OCI-LY1 (cell line): ENCODE measurements at regions not wholly inside any gene's neighbourhood (a gene's known extent, or its start where the extent isn't known, plus 50 kb on each side); places are given as distances from the start of the nearest gene placed in this dataset.

Experiments used
- H2AFZ ChIP-seq: fragments of 200-600 bp; sonication (generic), shearing (Covaris generic); 2 replicates; pipeline ENCODE4 v1.6.0; 2014; ENCODE audit warnings: antibody characterized with exemption, mild to moderate bottlenecking, low read length
- H3F3A ChIP-seq: fragments of 200-600 bp; sonication (generic), shearing (Covaris generic); 2 replicates; pipeline ENCODE4 v1.6.0; 2014; ENCODE audit warnings: mild to moderate bottlenecking, antibody characterized with exemption, low read length, moderate library complexity; ENCODE audit not compliant: insufficient read depth
- H3K27ac ChIP-seq: fragments of 200-600 bp; sonication (generic); 2 replicates; pipeline ENCODE4 v1.5.1; 2014; ENCODE audit warnings: low read length, mixed run types, mild to moderate bottlenecking, low read depth; ENCODE audit not compliant: poor library complexity, severe bottlenecking
- H3K27me3 ChIP-seq: fragments of 200-600 bp; sonication (generic); 2 replicates; pipeline ENCODE4 v1.6.0; 2014; ENCODE audit warnings: antibody characterized with exemption, mild to moderate bottlenecking, low read length, moderate library complexity; ENCODE audit not compliant: insufficient read depth
- H3K36me3 ChIP-seq: fragments of 200-600 bp; sonication (generic); 2 replicates; pipeline ENCODE4 v1.6.1; 2014; ENCODE audit warnings: mild to moderate bottlenecking, antibody characterized with exemption, low read length, moderate library complexity, mixed read lengths; ENCODE audit not compliant: insufficient read depth
- H3K4me1 ChIP-seq: fragments of 200-600 bp; sonication (generic); 2 replicates; pipeline ENCODE4 v1.5.1; 2014; ENCODE audit warnings: mild to moderate bottlenecking, low read length, moderate library complexity; ENCODE audit not compliant: insufficient read depth, severe bottlenecking
- H3K4me2 ChIP-seq: fragments of 200-600 bp; sonication (generic), shearing (Covaris generic); 2 replicates; pipeline ENCODE4 v1.6.1; 2014; ENCODE audit warnings: low read length
- H3K4me3 ChIP-seq: fragments of 200-600 bp; sonication (generic); 2 replicates; pipeline ENCODE4 v1.5.1; 2014; ENCODE audit warnings: low read length, low read depth, mild to moderate bottlenecking, mixed read lengths; ENCODE audit not compliant: poor library complexity, severe bottlenecking
- H3K79me2 ChIP-seq: fragments of 200-600 bp; shearing (Covaris generic); 2 replicates; pipeline ENCODE4 v1.6.1; 2016; ENCODE audit warnings: mixed run types, low read length, mixed read lengths; ENCODE audit not compliant: insufficient read depth
- H3K9ac ChIP-seq: fragments of 200-600 bp; sonication (generic), shearing (Covaris generic); 2 replicates; pipeline ENCODE4 v1.6.1; 2014; ENCODE audit warnings: mild to moderate bottlenecking, low read length, mixed read lengths
- H3K9me2 ChIP-seq: fragments of 200-600 bp; sonication (generic), shearing (Covaris generic); 2 replicates; pipeline ENCODE4 v1.6.1; 2014; ENCODE audit warnings: low read depth, mild to moderate bottlenecking, low read length, mixed read lengths
- H3K9me3 ChIP-seq: fragments of 200-600 bp; shearing (Covaris generic); 2 replicates; pipeline ENCODE4 v1.6.1; 2014; ENCODE audit warnings: low read length, mixed read lengths
- H4K20me1 ChIP-seq: fragments of 200-600 bp; sonication (generic), shearing (Covaris generic); 2 replicates; pipeline ENCODE4 v1.6.0; 2016; ENCODE audit warnings: mild to moderate bottlenecking, low read length; ENCODE audit not compliant: insufficient read depth
- CTCF ChIP-seq: fragments of 200-600 bp; sonication (generic), shearing (Covaris generic); IDR thresholded peaks from 2 replicates; pipeline ENCODE4 v1.5.1; 2017; ENCODE audit warnings: mild to moderate bottlenecking, antibody characterized with exemption, low read length, moderate library complexity, mixed read lengths
- EZH2 ChIP-seq: fragments of 200-600 bp; sonication (generic), shearing (Covaris generic); IDR thresholded peaks from 2 replicates; pipeline ENCODE4 v1.8.0; 2017; ENCODE audit warnings: borderline replicate concordance, mixed run types, mild to moderate bottlenecking, antibody characterized with exemption, low read length, moderate library complexity, mixed read lengths

DNA sequence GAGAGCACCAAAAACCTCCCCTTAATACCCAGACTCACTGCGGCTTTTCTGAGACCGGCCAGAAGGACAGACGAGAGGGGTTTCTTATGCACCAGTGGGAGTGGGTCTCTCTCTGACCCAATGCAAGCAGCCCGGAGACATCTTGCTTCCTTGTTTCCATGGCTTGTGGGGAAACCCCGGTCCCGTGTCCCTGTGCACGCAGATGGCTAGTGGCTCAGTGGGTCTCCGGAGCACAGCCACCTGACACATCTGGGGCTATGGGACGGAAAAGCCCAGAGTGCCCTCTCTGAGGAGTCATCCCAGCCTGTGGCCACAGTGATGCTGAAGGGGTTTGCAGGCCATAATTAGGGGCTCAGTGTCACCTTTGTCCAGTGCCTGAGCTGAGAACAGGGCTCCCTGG lies 197.6 kb downstream of the PHETA1 start:
- TF ChIP-seq EZH2 (no peak), CTCF (no peak)
- Histone ChIP-seq H4K20me1 (no peaks in the 10 kb centered on the region), H3K27me3 (no peaks in the 10 kb centered on the region), H3K4me3 (no peak overlapping the region), H3K9me2 (no peaks in the 10 kb centered on the region), H2AFZ (no peak overlapping the region), H3K9ac (no peak overlapping the region), H3K27ac (no peak overlapping the region), H3K36me3 (no peaks in the 10 kb centered on the region), H3F3A (no peaks in the 10 kb centered on the region), H3K79me2 (no peaks in the 10 kb centered on the region), H3K4me1 (no peaks in the 10 kb centered on the region), H3K4me2 (no peak overlapping the region), H3K9me3 (no peaks in the 10 kb centered on the region)

- no peaks in the 10 kb centered on the region for H3K27me3 ChIP-seq
- no peak overlapping the region for H3K4me2 ChIP-seq
- H3K36me3 ChIP-seq: no peaks in the 10 kb centered on the region
- TF ChIP-seq CTCF: no peak
- no peak for TF ChIP-seq EZH2
- H4K20me1 ChIP-seq: no peaks in the 10 kb centered on the region
- H3K79me2 ChIP-seq: no peaks in the 10 kb centered on the region
- H3K9me2 ChIP-seq: no peaks in the 10 kb centered on the region
- no peaks in the 10 kb centered on the region for H3K4me1 ChIP-seq
- H2AFZ ChIP-seq: no peak overlapping the region
- H3K4me3 ChIP-seq: no peak overlapping the region
- no peak overlapping the region for H3K9ac ChIP-seq
- no peak overlapping the region for H3K27ac ChIP-seq
- no peaks in the 10 kb centered on the region for H3F3A ChIP-seq
- no peaks in the 10 kb centered on the region for H3K9me3 ChIP-seq
Observed at GRCh38 chr12:111170543-111170942, 198.4 kb downstream of the PHETA1 start.

GRCh38 chr12:111169456-111169855 lies 199.4 kb downstream of the PHETA1 start:
- no peaks in the 10 kb centered on the region for H3K4me1 ChIP-seq
- H3K79me2 ChIP-seq: no peaks in the 10 kb centered on the region
- H3K36me3 ChIP-seq: no peaks in the 10 kb centered on the region
- no peak overlapping the region for H2AFZ ChIP-seq
- TF ChIP-seq EZH2 (no peak), CTCF (no peak)
- H4K20me1 ChIP-seq: no peaks in the 10 kb centered on the region
- H3K9ac ChIP-seq: no peak overlapping the region
- H3F3A ChIP-seq: no peaks in the 10 kb centered on the region
- H3K27ac ChIP-seq: no peak overlapping the region
- H3K27me3 ChIP-seq: no peaks in the 10 kb centered on the region
- no peak overlapping the region for H3K4me2 ChIP-seq
- no peak overlapping the region for H3K4me3 ChIP-seq
- no peaks in the 10 kb centered on the region for H3K9me2 ChIP-seq
- no peaks in the 10 kb centered on the region for H3K9me3 ChIP-seq
